NCI-H1436 treated with DMSO at 0.1 percent for 48 hours (cell line): ENCODE measurements at regions not wholly inside any gene's neighbourhood (a gene's known extent, or its start where the extent isn't known, plus 50 kb on each side); places are given as distances from the start of the nearest gene placed in this dataset.
A peak's percentile ranks its signal among the peaks of the same experiment; 100 is the strongest.
"Not testable (repeated sequence)": the region's sequence is repeated elsewhere in the genome, so short reads cannot be mapped to it uniquely, and the experiment has no call there.

Experiments
- DNase-seq: peaks from one replicate; lab custom pipeline; 2025; lab: John Stamatoyannopoulos, UW

GRCh38 chr7:81045491-81046030, 126.7 kb upstream of the SEMA3C start:
- DNase-seq = no peak

GRCh38 chr7:81042646-81043045, 123.8 kb upstream of the SEMA3C start:
- not testable (repeated sequence) for DNase-seq

GRCh38 chr7:81040496-81040895, 121.6 kb upstream of the SEMA3C start:
- DNase-seq = no peak

- DNase-seq = no peak
Measured at GRCh38 chr7:81036871-81037270, 118.0 kb upstream of the SEMA3C start.

- no peak for DNase-seq
Measured at GRCh38 chr7:81036057-81036456, 117.2 kb upstream of the SEMA3C start.

GRCh38 chr7:81031996-81032395, 113.1 kb upstream of the SEMA3C start:
- DNase-seq = no peak

GRCh38 chr7:81031243-81031642, 112.4 kb upstream of the SEMA3C start:
- DNase-seq = no peak

GRCh38 chr7:81030472-81030871, 111.6 kb upstream of the SEMA3C start:
- no peak for DNase-seq

GRCh38 chr7:81029511-81029910, 110.7 kb upstream of the SEMA3C start:
- no peak for DNase-seq

- peak; percentile 34 for DNase-seq
Measured at GRCh38 chr7:81025360-81025759, 106.5 kb upstream of the SEMA3C start.

- no peak for DNase-seq
Measured at GRCh38 chr7:81014908-81015307, 96.1 kb upstream of the SEMA3C start.

- DNase-seq = no peak
Measured at GRCh38 chr7:81014266-81014665, 95.4 kb upstream of the SEMA3C start.

GRCh38 chr7:81013083-81013817, 94.4 kb upstream of the SEMA3C start:
- no peak for DNase-seq

- no peak for DNase-seq
Measured at GRCh38 chr7:81008901-81009300, 90.0 kb upstream of the SEMA3C start.

GRCh38 chr7:81007051-81007450, 88.2 kb upstream of the SEMA3C start:
- DNase-seq = no peak

GRCh38 chr7:81005254-81005653, 86.4 kb upstream of the SEMA3C start:
- DNase-seq = no peak

GRCh38 chr7:81004098-81004497, 85.2 kb upstream of the SEMA3C start:
- DNase-seq = no peak

GRCh38 chr7:81003326-81003725, 84.5 kb upstream of the SEMA3C start:
- DNase-seq = no peak

GRCh38 chr7:81002421-81002820, 83.6 kb upstream of the SEMA3C start:
- DNase-seq = no peak

GRCh38 chr7:80999771-81000170, 80.9 kb upstream of the SEMA3C start:
- DNase-seq = no peak

GRCh38 chr7:80999100-80999499, 80.2 kb upstream of the SEMA3C start:
- DNase-seq = no peak

GRCh38 chr7:80997841-80998240, 79.0 kb upstream of the SEMA3C start:
- no peak for DNase-seq

GRCh38 chr7:80996236-80996635, 77.4 kb upstream of the SEMA3C start:
- not testable (repeated sequence) for DNase-seq

GRCh38 chr7:80991654-80992053, 72.8 kb upstream of the SEMA3C start:
- no peak for DNase-seq
